ENCODE measurements at regions not wholly inside any gene's neighbourhood (a gene's known extent, or its start where the extent isn't known, plus 50 kb on each side); places are given as distances from the start of the nearest gene placed in this dataset.

- no peak for DNase-seq (ENCODE audit: low read depth)
Measured at GRCh38 chr5:133829786-133830185, 138.6 kb downstream of the C5orf15 start.

DNA sequence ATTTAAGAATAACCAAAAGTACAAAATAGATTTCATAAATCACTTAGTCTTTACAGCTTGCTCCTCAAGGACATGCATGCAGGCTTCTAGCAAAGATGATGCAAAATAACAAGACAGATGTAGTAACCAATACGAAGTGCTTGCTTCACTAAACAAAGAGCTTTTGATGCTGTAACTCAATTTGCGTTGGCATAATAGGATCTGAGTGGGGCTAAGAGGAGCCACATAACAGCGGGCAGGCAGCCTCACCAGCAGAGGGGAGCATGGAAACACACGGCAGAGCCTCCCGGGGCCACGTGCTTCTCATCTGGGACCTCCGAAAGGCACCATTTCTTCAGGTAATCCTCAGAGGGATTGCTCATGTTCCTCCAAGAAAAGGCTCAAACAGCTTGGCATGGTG, 139.7 kb downstream of the C5orf15 start:
- no peak for DNase-seq (ENCODE audit: low read depth)

DNA sequence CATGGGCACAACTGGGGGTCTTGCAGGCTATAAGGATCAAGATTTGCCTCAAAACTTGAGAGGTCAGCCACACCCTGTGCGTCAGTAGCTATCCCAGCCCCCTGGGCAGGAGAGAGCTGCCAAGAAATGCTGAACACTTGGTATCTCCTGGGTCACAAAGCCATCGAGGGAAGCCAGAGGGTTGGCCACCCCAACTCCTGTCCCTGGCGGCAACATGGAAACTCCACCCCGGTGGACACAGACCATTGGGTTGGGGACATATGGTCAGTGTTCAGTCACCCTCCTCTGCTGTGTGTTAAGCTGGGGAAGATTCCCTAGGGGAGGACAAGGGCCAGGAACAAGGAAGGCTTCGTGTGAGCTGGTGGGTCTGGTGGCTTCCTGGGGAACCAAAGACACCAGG, 140.6 kb downstream of the C5orf15 start:
- DNase-seq (ENCODE audit: low read depth): no peak

DNA sequence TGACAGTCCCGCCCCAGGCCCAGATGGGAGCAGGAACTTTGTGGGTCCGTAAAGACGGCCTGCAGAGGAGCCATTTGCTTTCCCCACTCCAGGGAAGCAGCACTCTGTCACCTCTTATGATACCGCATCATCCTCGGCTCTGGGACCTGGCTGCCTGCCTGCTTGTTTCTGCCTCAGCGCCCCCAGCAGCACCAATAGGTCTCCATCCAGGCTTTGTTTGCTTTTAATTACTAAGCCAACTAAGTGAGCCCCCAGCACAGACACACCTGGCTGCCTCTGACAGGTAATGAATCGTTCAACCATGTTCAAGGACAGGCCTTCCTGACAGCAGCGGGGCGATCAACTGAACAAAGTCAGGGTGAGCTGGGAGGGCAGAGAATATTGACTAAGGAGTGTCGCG, 141.4 kb downstream of the C5orf15 start:
- no peak for DNase-seq (ENCODE audit: low read depth)

DNA sequence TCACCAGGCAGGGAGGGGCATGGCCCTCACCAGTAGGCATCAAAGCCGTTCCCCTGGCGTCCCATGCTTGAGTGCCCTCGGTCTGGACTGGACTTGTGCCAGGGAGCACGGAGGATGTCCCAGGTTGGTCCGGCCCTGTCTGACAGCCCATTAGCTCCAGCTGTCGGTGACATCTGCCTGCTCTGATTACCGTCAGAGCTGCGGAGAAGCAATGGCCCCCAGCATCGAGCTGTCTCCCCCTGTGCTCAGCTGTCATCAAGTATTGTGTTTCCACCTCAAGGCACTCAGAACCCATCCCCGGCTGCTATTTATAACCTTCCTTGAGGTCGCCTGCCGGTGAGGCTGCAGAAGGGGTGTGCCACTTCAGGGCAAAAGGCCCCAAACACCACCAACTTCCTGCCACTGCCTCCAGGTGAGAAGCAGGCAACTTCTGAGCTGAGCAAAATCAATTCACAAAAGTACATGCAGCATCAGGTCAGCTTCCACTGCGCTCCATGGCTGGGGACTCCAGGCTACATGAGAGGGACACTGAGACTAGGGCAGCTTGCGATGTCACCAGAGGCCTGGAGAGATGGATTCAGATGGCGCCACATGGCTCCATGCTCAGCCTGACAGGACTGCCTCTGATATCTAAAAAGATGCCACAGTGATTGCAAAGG, 142.7 kb downstream of the C5orf15 start:
- peak; percentile 16 for DNase-seq (ENCODE audit: low read depth)

- no peak for DNase-seq (ENCODE audit: low read depth)
Measured at GRCh38 chr5:133824661-133825254, 143.7 kb downstream of the C5orf15 start.

DNA sequence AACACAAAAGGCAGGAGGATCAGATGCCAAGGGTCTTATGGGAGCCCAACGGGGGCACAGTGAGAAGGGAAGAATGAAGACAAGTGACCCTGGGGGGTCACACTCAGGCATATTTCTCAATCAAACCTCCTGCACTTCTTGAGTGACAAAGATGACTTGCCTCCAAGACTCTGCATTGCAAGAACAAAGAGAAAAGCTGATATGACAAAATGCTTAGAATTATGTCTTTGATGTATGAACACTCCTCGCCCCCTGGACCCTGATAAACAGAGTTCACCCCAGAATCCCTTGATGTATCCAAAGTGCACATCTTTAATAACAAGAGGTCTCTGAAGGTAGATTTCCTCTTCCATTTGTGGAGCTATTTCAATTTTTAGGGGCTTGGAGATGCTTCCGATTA, 146.5 kb downstream of the C5orf15 start:
- no peak for DNase-seq (ENCODE audit: low read depth)

DNA sequence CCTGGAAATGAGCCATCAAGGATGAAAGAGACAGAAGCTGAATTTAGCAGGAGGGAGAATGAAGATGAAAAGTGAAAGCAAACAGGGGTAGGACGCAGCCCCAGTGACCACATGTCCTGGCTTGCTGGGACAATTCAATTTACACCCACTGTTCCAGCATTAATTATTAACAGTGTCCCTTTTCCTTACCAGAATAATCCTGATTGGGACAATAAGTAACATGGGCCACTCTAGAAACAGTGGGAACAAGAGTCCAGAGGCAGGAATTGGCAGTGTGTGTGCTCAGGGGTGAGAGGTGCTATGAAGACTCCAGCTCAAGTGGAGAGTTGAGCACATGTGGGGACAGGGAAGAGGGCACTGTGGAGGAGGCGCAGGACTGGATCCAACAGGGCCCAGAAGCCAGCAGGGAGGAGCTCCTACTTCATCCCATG, 147.1 kb downstream of the C5orf15 start:
- DNase-seq (ENCODE audit: low read depth): no peak

GRCh38 chr5:133820507-133820906, 147.9 kb downstream of the C5orf15 start:
- DNase-seq (ENCODE audit: low read depth): no peak

GRCh38 chr5:133819977-133820471, 148.4 kb downstream of the C5orf15 start:
- no peak for DNase-seq (ENCODE audit: low read depth)

GRCh38 chr5:133818869-133819600, 149.4 kb downstream of the C5orf15 start:
- DNase-seq (ENCODE audit: low read depth): no peak

- DNase-seq (ENCODE audit: low read depth): no peak
Measured at GRCh38 chr5:133818031-133818431, 150.4 kb downstream of the C5orf15 start.

- DNase-seq (ENCODE audit: low read depth): no peak
Measured at GRCh38 chr5:133817456-133817855, 151.0 kb downstream of the C5orf15 start.

DNA sequence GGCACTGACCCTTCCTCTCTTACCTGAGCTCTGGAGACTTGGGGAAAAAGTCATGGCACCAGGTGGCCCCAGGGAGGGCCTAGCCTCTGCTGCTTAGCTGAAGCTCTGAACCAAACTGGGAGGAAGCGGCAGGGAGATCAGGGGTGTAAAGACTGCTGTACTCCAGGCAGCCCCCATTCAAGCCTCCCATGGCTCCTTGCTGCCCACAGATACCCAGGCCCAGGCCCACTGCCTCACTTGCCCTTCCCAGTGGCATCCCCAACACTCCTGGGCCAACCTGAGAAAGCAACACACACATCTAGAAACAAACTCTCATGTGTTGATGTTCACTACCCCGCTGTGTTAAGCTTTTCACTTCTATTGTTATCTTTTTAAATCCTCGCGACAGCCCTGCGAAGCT, 151.6 kb downstream of the C5orf15 start:
- no peak for DNase-seq (ENCODE audit: low read depth)

- DNase-seq (ENCODE audit: low read depth): no peak
Measured at GRCh38 chr5:133814152-133814551, 154.3 kb downstream of the C5orf15 start.

- DNase-seq (ENCODE audit: low read depth): no peak
Measured at GRCh38 chr5:133811168-133811567, 157.3 kb downstream of the C5orf15 start.

- no peak for DNase-seq (ENCODE audit: low read depth)
Measured at GRCh38 chr5:133809801-133810200, 158.6 kb downstream of the C5orf15 start.

GRCh38 chr5:133807348-133807747, 161.1 kb downstream of the C5orf15 start:
- no peak for DNase-seq (ENCODE audit: low read depth)

DNA sequence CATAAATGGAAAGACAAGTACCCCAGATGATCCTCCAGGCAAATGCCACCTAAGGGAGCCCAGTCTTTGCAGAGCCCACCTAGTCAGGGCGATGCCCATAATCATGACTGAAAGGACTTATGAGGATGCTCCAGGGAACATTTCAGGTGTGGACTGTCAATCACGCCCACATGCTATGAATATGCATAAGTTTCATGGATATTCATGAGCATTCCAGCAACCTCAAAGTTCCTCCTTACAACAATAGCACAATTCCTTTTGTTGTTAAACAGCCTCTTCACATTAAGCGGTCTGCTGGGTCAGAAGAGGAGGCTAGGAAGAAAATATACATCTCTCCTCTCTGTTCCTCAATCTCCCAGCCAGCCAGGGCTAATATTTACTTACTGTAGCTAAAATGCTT, 161.6 kb downstream of the C5orf15 start:
- no peak for DNase-seq (ENCODE audit: low read depth)

- DNase-seq (ENCODE audit: low read depth): no peak
Measured at GRCh38 chr5:133801955-133802751, 166.3 kb downstream of the C5orf15 start.

DNA sequence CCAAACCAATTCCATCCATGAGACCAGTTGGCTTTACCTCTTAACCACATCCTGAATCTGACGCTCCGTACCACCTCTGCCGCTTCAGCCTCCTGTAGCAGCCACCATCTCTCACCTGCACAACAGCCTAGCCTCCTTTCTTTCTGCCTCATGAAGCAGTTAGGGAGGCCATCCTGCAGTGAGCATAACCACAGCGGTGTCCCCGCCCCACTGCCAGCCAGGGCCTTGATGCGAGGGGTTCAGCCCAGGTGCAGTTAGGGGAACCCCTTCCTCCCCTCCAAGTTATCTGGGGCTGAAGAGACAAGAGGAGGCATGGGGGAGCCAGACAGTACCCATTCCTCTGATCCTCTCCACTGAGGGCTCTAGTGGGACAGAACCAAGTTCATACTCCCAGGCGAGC, 167.0 kb downstream of the C5orf15 start:
- no peak for DNase-seq (ENCODE audit: low read depth)

- DNase-seq (ENCODE audit: low read depth): no peak
Measured at GRCh38 chr5:133799571-133800237, 168.7 kb downstream of the C5orf15 start.
